Neural cell (in vitro differentiated cells): ENCODE measurements at regions not wholly inside any gene's neighbourhood (a gene's known extent, or its start where the extent isn't known, plus 50 kb on each side); places are given as distances from the start of the nearest gene placed in this dataset.

ENCODE experiments used
- EP300 ChIP-seq: fragments of 450-650 bp; conservative IDR thresholded peaks from 2 replicates; pipeline ENCODE4 v1.6.1; 2014; ENCODE audit warnings: antibody characterized with exemption, mild to moderate bottlenecking, moderate library complexity; ENCODE audit not compliant: poor library complexity, severe bottlenecking
- EZH2 ChIP-seq: fragments of 200-600, 300-800 bp; shearing (Covaris generic), sonication (generic); IDR thresholded peaks from 2 replicates; pipeline ENCODE4 v1.6.1; 2014; ENCODE audit warnings: antibody characterized with exemption, low read length, borderline replicate concordance, mild to moderate bottlenecking; ENCODE audit not compliant: insufficient read depth, poor library complexity, severe bottlenecking
- MXI1 ChIP-seq: fragments of 450-650 bp; conservative IDR thresholded peaks from 2 replicates; pipeline ENCODE4 v1.6.1; 2014; ENCODE audit warnings: antibody characterized with exemption, mild to moderate bottlenecking; ENCODE audit not compliant: poor library complexity, severe bottlenecking
- POLR2AphosphoS5 ChIP-seq: IDR thresholded peaks from 2 replicates; pipeline ENCODE4 v1.6.1; 2012
- RAD21 ChIP-seq: fragments of 450-650 bp; conservative IDR thresholded peaks from 2 replicates; pipeline ENCODE4 v1.6.1; 2014; ENCODE audit warnings: antibody characterized with exemption, mild to moderate bottlenecking, moderate library complexity
- SMC3 ChIP-seq: fragments of 450-650 bp; conservative IDR thresholded peaks from 2 replicates; pipeline ENCODE4 v1.6.1; 2014; ENCODE audit warnings: antibody characterized with exemption, mild to moderate bottlenecking, moderate library complexity; ENCODE audit not compliant: poor library complexity
- TAF1 ChIP-seq: IDR thresholded peaks from 2 replicates; pipeline ENCODE4 v1.6.1; 2012; ENCODE audit warnings: low read depth
- TF ChIP-seq, protein P1 (sequence below): fragments of 450-650 bp; IDR thresholded peaks from 2 replicates; pipeline ENCODE4 v1.5.1; 2014; ENCODE audit warnings: antibody characterized with exemption, mild to moderate bottlenecking, moderate library complexity; ENCODE audit not compliant: poor library complexity, severe bottlenecking
- TF ChIP-seq, protein P2 (sequence below): IDR thresholded peaks from 2 replicates; pipeline ENCODE4 v1.6.1; 2012; ENCODE audit warnings: borderline replicate concordance

DNA sequence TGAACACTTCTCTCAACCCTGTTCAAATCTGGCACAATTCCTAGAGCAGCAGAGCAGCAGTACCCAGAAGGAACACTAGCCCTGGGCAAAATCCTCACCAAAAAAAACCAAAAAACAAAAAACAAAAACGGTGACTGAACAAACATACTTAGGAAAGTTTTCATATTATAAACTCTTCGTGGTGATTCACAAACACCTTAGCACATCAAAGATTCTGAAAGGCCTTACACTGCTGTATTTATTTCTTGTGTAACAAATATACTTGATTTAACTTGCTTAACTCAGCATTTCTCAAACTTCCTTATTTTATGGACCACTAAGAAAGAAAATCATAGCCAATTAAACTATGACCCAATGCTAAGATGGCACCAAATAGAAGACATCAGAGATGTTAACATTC is 57.8 kb upstream of the RREB1 start:
- no peak for TF ChIP-seq TAF1
- TF ChIP-seq, protein P1, sequence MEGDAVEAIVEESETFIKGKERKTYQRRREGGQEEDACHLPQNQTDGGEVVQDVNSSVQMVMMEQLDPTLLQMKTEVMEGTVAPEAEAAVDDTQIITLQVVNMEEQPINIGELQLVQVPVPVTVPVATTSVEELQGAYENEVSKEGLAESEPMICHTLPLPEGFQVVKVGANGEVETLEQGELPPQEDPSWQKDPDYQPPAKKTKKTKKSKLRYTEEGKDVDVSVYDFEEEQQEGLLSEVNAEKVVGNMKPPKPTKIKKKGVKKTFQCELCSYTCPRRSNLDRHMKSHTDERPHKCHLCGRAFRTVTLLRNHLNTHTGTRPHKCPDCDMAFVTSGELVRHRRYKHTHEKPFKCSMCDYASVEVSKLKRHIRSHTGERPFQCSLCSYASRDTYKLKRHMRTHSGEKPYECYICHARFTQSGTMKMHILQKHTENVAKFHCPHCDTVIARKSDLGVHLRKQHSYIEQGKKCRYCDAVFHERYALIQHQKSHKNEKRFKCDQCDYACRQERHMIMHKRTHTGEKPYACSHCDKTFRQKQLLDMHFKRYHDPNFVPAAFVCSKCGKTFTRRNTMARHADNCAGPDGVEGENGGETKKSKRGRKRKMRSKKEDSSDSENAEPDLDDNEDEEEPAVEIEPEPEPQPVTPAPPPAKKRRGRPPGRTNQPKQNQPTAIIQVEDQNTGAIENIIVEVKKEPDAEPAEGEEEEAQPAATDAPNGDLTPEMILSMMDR = no peak
- no peak for TF ChIP-seq EP300
- TF ChIP-seq SMC3 = no peak
- TF ChIP-seq POLR2AphosphoS5 = no peak
- TF ChIP-seq, protein P2, sequence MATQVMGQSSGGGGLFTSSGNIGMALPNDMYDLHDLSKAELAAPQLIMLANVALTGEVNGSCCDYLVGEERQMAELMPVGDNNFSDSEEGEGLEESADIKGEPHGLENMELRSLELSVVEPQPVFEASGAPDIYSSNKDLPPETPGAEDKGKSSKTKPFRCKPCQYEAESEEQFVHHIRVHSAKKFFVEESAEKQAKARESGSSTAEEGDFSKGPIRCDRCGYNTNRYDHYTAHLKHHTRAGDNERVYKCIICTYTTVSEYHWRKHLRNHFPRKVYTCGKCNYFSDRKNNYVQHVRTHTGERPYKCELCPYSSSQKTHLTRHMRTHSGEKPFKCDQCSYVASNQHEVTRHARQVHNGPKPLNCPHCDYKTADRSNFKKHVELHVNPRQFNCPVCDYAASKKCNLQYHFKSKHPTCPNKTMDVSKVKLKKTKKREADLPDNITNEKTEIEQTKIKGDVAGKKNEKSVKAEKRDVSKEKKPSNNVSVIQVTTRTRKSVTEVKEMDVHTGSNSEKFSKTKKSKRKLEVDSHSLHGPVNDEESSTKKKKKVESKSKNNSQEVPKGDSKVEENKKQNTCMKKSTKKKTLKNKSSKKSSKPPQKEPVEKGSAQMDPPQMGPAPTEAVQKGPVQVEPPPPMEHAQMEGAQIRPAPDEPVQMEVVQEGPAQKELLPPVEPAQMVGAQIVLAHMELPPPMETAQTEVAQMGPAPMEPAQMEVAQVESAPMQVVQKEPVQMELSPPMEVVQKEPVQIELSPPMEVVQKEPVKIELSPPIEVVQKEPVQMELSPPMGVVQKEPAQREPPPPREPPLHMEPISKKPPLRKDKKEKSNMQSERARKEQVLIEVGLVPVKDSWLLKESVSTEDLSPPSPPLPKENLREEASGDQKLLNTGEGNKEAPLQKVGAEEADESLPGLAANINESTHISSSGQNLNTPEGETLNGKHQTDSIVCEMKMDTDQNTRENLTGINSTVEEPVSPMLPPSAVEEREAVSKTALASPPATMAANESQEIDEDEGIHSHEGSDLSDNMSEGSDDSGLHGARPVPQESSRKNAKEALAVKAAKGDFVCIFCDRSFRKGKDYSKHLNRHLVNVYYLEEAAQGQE = no peak
- no peak for TF ChIP-seq EZH2
- no peak for TF ChIP-seq MXI1
- TF ChIP-seq RAD21 = no peak
